Rectal smooth muscle tissue (tissue), 1 donor: ENCODE measurements at regions not wholly inside any gene's neighbourhood (a gene's known extent, or its start where the extent isn't known, plus 50 kb on each side); places are given as distances from the start of the nearest gene placed in this dataset.

Source experiments
- H3K27ac ChIP-seq: one replicate; pipeline ENCODE4 v1.7.0; 2013; ENCODE audit warnings: low read depth, low read length, inconsistent platforms
- H3K27me3 ChIP-seq: one replicate; pipeline ENCODE4 v1.7.0; 2013; ENCODE audit warnings: low read length; ENCODE audit not compliant: control insufficient read depth, insufficient read depth
- H3K36me3 ChIP-seq: one replicate; pipeline ENCODE4 v1.7.0; 2013; ENCODE audit warnings: low read length; ENCODE audit not compliant: control insufficient read depth, insufficient read depth
- H3K4me1 ChIP-seq: one replicate; pipeline ENCODE4 v1.7.0; 2013; ENCODE audit warnings: low read length; ENCODE audit not compliant: control insufficient read depth, insufficient read depth
- H3K4me3 ChIP-seq: one replicate; pipeline ENCODE4 v1.7.0; 2013; ENCODE audit warnings: low read length
- H3K9ac ChIP-seq: one replicate; pipeline ENCODE4 v1.7.0; 2013; ENCODE audit warnings: low read length

DNA sequence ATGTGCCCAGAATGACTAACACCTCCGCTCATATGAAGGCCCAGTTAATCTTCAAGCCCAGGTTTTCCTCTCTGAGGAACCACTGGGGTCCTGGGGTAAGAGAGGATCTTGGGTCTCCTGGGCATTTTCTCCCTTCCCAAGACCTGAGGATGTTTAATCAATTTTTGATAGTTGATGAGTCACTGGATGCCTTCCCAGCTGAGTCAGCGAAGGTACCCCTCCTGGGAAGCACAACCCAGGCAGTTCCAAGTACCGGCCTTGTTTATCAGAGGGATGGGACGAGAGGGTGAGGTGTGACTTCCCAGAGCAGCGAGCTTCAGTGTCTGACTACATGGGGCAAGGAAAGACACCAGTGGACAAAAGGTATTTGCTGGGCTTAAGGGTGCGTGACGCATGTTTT lies 119.6 kb upstream of the IL12B start:
- Histone ChIP-seq H3K4me1 (no peaks in the 10 kb centered on the region), H3K9ac (no peak overlapping the region), H3K27me3 (no peaks in the 10 kb centered on the region), H3K4me3 (no peak overlapping the region), H3K36me3 (no peaks in the 10 kb centered on the region), H3K27ac (no peak overlapping the region)

GRCh38 chr5:159450417-159450816 lies 120.1 kb upstream of the IL12B start:
- Histone ChIP-seq H3K27me3 (no peaks in the 10 kb centered on the region), H3K36me3 (no peaks in the 10 kb centered on the region), H3K4me1 (no peaks in the 10 kb centered on the region), H3K27ac (no peak overlapping the region), H3K4me3 (no peak overlapping the region), H3K9ac (no peak overlapping the region)

GRCh38 chr5:159451197-159452052 lies 121.1 kb upstream of the IL12B start:
- Histone ChIP-seq H3K36me3 (no peaks in the 10 kb centered on the region), H3K4me3 (no peak overlapping the region), H3K27me3 (no peaks in the 10 kb centered on the region), H3K27ac (no peak overlapping the region), H3K9ac (no peak overlapping the region), H3K4me1 (no peaks in the 10 kb centered on the region)

- Histone ChIP-seq H3K4me3 (no peak overlapping the region), H3K27ac (no peak overlapping the region), H3K27me3 (no peaks in the 10 kb centered on the region), H3K4me1 (no peaks in the 10 kb centered on the region), H3K36me3 (no peaks in the 10 kb centered on the region), H3K9ac (no peak overlapping the region)
Measured at GRCh38 chr5:159452480-159453167, 122.3 kb upstream of the IL12B start.

DNA sequence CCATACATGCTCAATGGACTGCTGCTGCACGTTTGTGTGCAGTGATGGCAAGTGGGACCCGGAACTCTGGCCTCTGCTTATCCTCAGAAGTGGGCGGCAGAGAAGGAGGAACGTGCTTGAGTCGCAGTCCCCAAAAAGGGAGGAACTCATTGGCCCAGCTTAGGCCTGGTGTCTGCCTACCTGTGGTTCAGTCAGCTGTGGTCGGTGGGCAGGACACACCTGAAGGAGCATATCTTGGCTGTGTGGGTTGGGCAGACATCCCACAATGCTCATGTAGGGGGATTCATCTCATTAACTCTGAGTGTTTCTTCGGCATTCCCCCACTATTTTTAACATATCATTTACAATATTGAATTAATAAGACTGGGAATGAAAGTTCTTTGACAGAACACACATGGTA lies 122.9 kb upstream of the IL12B start:
- Histone ChIP-seq H3K9ac (no peak overlapping the region), H3K27ac (no peak overlapping the region), H3K27me3 (no peaks in the 10 kb centered on the region), H3K4me1 (no peaks in the 10 kb centered on the region), H3K4me3 (no peak overlapping the region), H3K36me3 (no peaks in the 10 kb centered on the region)

DNA sequence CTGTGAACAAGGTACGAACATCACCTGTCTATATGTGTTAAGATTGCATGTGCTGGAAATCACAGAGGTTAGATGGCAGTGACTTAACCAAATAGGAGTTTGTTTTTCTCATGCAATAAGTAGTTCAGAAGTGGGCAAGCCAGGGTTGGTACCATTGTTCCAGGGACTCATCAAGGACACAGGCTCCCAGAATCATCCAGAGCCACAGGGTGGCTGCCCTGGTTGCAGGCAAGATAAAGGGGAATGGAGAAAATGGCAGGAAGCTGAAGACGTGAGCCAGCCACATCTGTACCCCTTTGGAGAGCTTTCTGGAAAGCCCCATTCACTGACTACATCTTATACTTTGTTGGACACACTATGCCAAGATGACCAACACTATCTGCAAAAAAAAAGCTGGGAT lies 126.0 kb upstream of the IL12B start:
- Histone ChIP-seq H3K4me3 (no peak overlapping the region), H3K36me3 (no peaks in the 10 kb centered on the region), H3K27ac (no peak overlapping the region), H3K9ac (no peak overlapping the region), H3K27me3 (no peaks in the 10 kb centered on the region), H3K4me1 (no peaks in the 10 kb centered on the region)

DNA sequence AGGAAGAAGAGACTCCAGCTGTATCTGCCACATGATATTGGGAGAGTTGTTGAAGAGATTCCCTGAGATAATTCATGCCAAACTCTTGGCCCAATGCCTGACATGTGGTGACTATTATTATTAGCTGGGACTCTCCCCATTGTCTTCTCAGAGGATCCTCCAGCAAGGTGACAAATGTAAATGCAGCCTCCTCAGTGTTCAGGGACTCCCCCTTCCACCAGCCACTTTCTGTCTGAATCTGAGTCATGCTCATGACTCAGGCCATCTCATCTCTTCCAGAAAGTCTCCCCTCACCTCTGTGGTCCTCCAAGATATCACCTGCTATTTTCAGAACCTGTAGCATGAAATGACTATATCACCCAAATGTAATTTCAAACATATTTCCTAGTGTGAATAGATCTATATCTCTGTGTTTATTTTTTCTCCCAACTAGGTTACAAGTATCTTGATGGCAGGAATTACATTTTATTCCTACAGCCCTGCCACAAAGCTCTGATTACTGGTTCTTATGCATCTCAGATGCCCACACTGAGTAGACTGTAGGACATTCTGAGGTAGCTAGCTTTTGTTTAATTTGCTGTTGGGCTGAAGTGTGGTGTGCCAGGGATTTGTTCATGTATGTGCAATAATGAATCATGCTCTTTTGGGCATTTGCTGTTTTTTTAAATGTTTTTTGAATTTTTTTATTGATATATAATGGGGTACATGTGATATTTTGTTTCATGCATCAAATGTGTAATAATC lies 126.6 kb upstream of the IL12B start:
- H3K9ac ChIP-seq = no peak overlapping the region
- no peaks in the 10 kb centered on the region for H3K27me3 ChIP-seq
- H3K4me1 ChIP-seq = no peaks in the 10 kb centered on the region
- H3K36me3 ChIP-seq = no peaks in the 10 kb centered on the region
- no peak overlapping the region for H3K4me3 ChIP-seq
- H3K27ac ChIP-seq = no peak overlapping the region

DNA sequence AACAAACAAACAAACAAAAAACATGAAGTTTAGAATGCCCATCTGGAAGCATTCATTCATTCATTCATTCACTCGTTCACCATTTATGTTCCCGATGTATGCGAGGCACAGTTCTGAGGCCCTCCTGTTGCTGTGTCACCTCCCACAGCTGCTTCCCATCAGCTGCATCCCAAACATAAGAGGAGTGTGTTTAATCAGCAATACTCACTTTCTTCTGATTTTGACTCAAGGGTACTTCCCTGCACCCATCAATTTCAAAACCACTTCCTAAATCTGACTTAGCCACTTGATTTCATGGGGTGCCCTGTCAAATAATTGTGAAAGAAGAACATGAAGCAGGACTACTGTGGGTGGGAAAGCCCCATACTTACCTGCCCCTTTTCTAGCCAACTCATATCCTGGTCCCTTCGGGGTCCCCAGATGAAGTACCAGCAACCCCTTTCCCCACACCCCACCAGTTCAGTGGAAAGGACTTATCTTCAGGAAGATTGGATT lies 128.0 kb upstream of the IL12B start:
- no peak overlapping the region for H3K4me3 ChIP-seq
- H3K27me3 ChIP-seq = no peaks in the 10 kb centered on the region
- H3K36me3 ChIP-seq = no peaks in the 10 kb centered on the region
- H3K9ac ChIP-seq = no peak overlapping the region
- H3K4me1 ChIP-seq = no peaks in the 10 kb centered on the region
- H3K27ac ChIP-seq = no peak overlapping the region

- no peaks in the 10 kb centered on the region for H3K27me3 ChIP-seq
- H3K36me3 ChIP-seq = no peaks in the 10 kb centered on the region
- no peak overlapping the region for H3K27ac ChIP-seq
- no peak overlapping the region for H3K9ac ChIP-seq
- H3K4me1 ChIP-seq = no peaks in the 10 kb centered on the region
- no peak overlapping the region for H3K4me3 ChIP-seq
Measured at GRCh38 chr5:159459132-159459627, 128.9 kb upstream of the IL12B start.

- Histone ChIP-seq H3K27ac (no peak overlapping the region), H3K4me3 (no peak overlapping the region), H3K27me3 (no peaks in the 10 kb centered on the region), H3K4me1 (no peaks in the 10 kb centered on the region), H3K36me3 (no peaks in the 10 kb centered on the region), H3K9ac (no peak overlapping the region)
Measured at GRCh38 chr5:159459951-159460538, 129.8 kb upstream of the IL12B start.

DNA sequence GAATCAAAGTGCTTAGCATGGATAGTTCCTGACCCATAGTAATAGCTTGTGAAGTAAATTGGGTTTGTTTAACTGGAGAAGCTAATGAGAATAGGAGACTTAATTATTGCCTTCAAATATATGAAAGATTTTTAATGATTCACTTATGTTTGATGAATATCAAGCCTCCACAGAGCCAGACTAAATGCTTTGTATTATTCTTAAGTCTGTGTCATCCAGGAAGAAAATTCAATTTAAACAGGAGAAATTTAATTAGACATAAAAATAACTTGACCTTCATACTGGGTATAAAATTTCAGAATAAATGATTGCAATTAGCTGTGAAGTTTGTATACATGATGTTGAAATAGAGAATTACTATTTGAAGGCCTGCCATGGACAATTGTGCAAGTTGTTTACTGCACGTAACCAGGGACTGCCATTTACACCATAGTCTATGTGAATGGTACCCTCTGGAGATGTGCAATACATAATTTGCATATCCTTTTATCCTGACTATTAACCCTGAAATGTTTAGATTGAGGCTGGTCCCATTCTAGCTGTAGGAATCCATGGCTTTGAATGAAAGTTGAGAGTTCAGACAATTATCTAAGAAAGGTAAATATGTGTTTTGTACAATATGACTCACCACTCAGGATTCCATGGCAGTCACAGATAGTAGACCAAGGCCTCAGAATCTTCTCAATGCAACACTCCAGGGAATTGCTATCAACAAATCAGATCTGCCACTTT lies 133.5 kb upstream of the IL12B start:
- Histone ChIP-seq H3K4me3 (no peak overlapping the region), H3K4me1 (no peaks in the 10 kb centered on the region), H3K27ac (no peak overlapping the region), H3K9ac (no peak overlapping the region), H3K27me3 (no peaks in the 10 kb centered on the region), H3K36me3 (no peaks in the 10 kb centered on the region)
